PFSK-1 (cell line): ENCODE measurements at regions not wholly inside any gene's neighbourhood (a gene's known extent, or its start where the extent isn't known, plus 50 kb on each side); places are given as distances from the start of the nearest gene placed in this dataset.

Source experiments
- FOXP2 ChIP-seq: optimal IDR thresholded peaks from 2 replicates; pipeline ENCODE3; 2011; ENCODE audit warnings: borderline replicate concordance, control low read depth, inconsistent platforms; ENCODE audit not compliant: insufficient read depth; ENCODE audit errors: extremely low read length, extremely low read depth
- POLR2AphosphoS5 ChIP-seq: IDR thresholded peaks from 2 replicates; pipeline ENCODE4 v1.6.1; 2012; ENCODE audit warnings: low read depth, mild to moderate bottlenecking, control low read depth, low read length, moderate library complexity
- SIN3A ChIP-seq: IDR thresholded peaks from 2 replicates; pipeline ENCODE4 v1.6.1; 2012; ENCODE audit warnings: mild to moderate bottlenecking, low read length, moderate library complexity, borderline replicate concordance; ENCODE audit not compliant: insufficient read depth
- TAF1 ChIP-seq: IDR thresholded peaks from 2 replicates; pipeline ENCODE4 v1.6.1; 2012; ENCODE audit warnings: low read length, control low read depth, borderline replicate concordance; ENCODE audit not compliant: insufficient read depth
- TF ChIP-seq, protein P1 (sequence below), 2 experiments: IDR thresholded peaks; 2 replicates each; pipeline versions ENCODE4 v1.6.1 to v1.8.0; 2011 to 2012; ENCODE audit warnings: low read depth in 2 of 2, low read length in 2 of 2, control low read depth in 1 of 2, inconsistent platforms in 1 of 2, mild to moderate bottlenecking in 1 of 2, moderate library complexity in 1 of 2; ENCODE audit not compliant: insufficient read depth in 1 of 2

DNA sequence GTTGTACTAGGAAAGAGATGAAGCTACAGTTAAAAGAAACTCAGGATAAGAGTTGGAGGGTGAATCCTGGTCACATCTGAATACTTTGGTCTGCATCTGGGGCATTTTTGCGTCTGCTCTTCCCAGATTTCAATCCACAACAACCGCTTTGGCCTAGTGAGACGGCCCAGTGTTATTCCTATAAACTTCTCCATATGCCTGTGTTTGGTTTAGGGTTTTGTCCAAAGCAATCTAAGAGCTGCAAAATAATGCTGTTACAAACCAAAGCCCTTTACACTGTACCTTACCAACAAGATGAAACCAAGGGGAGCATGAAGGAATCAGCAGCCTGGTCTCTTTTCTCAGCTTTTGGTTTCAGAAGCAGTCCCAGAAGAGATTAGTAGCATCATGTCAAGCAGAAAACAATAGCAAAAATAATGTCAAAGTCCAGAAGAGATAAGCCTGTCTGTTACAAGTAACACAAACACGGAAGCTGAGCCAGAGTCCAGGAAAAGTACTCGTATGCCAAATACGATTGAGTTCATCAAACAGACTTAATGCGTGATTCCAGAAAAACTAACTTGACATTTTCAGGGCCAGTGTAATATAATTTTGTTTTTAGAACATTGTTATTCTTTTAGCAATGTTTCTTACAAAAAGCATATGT lies 379.9 kb upstream of the ACO1 start:
- no peak for TF ChIP-seq TAF1
- TF ChIP-seq POLR2AphosphoS5, result no peak
- TF ChIP-seq SIN3A, result no peak

DNA sequence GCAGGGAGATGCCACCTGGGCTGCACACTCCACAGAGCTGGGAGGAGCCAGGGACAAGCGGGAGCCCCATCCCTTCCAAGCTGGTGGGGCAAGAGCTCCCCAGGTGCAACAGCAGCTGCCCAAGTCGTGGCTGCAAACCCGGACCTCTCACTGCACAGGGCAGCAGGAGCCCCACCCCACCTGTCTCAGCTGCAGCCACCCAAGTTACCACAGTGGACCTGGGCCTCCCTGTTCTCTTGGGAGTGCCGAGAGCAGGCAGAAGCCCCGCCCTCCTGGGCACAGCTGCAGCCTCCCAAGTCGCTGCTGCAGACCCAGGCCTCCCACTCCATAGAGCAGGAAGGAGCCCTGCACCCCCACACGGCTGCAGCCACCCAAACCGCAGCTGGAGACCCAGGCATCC lies 374.1 kb upstream of the ACO1 start:
- no peak for TF ChIP-seq POLR2AphosphoS5
- no peak for TF ChIP-seq FOXP2
- TF ChIP-seq TAF1, result no peak
- TF ChIP-seq, protein P1, sequence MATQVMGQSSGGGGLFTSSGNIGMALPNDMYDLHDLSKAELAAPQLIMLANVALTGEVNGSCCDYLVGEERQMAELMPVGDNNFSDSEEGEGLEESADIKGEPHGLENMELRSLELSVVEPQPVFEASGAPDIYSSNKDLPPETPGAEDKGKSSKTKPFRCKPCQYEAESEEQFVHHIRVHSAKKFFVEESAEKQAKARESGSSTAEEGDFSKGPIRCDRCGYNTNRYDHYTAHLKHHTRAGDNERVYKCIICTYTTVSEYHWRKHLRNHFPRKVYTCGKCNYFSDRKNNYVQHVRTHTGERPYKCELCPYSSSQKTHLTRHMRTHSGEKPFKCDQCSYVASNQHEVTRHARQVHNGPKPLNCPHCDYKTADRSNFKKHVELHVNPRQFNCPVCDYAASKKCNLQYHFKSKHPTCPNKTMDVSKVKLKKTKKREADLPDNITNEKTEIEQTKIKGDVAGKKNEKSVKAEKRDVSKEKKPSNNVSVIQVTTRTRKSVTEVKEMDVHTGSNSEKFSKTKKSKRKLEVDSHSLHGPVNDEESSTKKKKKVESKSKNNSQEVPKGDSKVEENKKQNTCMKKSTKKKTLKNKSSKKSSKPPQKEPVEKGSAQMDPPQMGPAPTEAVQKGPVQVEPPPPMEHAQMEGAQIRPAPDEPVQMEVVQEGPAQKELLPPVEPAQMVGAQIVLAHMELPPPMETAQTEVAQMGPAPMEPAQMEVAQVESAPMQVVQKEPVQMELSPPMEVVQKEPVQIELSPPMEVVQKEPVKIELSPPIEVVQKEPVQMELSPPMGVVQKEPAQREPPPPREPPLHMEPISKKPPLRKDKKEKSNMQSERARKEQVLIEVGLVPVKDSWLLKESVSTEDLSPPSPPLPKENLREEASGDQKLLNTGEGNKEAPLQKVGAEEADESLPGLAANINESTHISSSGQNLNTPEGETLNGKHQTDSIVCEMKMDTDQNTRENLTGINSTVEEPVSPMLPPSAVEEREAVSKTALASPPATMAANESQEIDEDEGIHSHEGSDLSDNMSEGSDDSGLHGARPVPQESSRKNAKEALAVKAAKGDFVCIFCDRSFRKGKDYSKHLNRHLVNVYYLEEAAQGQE (IDR thresholded peaks at IDR 0.05; ENCODE audit: insufficient read depth in 1 of 2, low read depth in 2 of 2, low read length in 2 of 2), result no peak
- TF ChIP-seq SIN3A, result no peak

DNA sequence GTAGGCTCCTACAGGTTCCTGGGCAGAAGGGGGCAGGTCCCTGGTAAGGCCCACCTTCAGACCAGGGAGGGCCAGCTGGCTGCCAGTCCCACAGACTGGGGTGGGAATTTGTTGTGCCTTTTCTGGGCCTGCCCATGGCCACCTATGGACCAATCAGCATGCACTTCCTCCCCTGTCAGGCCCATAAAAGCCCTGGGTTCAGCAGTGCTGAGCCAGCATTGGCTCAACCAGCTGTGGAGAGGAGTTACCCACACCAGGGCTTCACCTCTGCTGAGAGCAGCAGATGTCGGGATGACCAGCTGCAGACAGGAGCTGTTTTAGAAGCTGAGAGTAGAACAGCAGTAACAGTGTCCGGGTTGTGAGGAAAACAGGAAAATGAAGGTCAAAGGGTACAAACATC lies 373.4 kb upstream of the ACO1 start:
- no peak for TF ChIP-seq TAF1
- TF ChIP-seq, protein P1 (IDR thresholded peaks at IDR 0.05; ENCODE audit: insufficient read depth in 1 of 2, low read depth in 2 of 2, low read length in 2 of 2), result no peak

DNA sequence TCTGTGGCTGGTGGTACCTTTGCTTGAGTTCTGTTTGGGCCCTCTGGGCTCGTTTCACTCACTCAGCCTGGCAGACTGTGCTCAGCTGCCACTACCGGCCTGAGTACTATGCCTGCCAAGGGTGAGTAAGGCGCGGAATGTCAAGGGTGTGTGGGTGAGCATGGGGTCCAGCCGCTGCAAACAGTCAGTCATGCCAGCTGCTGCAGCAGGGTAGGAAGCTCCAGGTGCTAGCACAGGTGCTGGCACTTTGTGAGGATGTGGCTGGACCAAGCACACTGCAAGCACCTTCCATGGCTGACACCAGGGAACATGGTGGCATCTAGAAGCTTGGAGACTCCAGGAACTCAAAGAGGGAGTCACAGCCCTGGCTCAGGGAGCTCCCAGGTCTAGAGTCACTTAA lies 368.6 kb upstream of the ACO1 start:
- TF ChIP-seq, protein P1 (IDR thresholded peaks at IDR 0.05; ENCODE audit: insufficient read depth in 1 of 2, low read depth in 2 of 2, low read length in 2 of 2), result no peak
- TF ChIP-seq SIN3A (no peak), FOXP2 (no peak), POLR2AphosphoS5 (no peak), TAF1 (no peak)

DNA sequence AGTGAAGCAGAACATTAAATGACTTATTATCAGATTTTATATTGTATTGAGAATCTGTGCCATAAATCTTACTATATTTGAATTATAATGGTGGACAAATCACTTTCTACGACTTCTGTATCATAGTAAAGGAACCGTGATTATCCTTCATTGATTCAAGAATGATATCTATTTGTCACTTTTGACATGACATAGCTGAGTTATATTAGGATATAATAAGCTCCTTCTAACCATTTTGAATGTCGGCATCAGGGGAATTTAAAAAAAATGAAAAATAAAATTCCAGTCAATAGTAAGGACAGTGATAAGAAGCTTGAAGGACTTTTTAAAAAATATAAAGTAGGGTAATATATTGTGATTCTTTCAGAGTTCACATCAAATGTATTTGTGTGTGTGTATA lies 338.9 kb upstream of the ACO1 start:
- TF ChIP-seq SIN3A, result no peak
- no peak for TF ChIP-seq POLR2AphosphoS5
- no peak for TF ChIP-seq FOXP2
- TF ChIP-seq, protein P1 (IDR thresholded peaks at IDR 0.05; ENCODE audit: insufficient read depth in 1 of 2, low read depth in 2 of 2, low read length in 2 of 2), result no peak
- TF ChIP-seq TAF1, result no peak

DNA sequence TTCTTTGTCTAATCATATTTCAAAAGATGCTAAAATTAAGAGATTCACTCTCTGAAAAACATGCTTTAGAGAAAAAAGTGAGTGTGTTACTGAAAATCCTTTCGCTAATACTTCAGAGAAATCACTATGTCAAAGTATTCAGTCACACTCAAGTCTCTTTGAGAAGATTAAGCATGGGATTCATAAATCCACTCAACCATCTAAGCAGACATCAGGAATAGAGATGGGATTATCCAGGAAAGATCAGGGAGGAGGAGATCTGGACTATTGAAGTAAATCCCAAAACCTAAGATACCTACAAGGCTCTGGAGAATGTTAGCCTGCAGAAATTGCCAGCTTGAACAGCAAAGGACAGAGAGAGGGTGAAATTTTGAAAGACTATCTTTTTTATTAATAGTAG lies 317.2 kb upstream of the ACO1 start:
- TF ChIP-seq POLR2AphosphoS5, result no peak
- TF ChIP-seq TAF1, result no peak
- TF ChIP-seq FOXP2, result no peak
- TF ChIP-seq, protein P1 (IDR thresholded peaks at IDR 0.05; ENCODE audit: insufficient read depth in 1 of 2, low read depth in 2 of 2, low read length in 2 of 2), result no peak
- no peak for TF ChIP-seq SIN3A
